Peyer's patch (tissue), 4 donors: ENCODE measurements at regions not wholly inside any gene's neighbourhood (a gene's known extent, or its start where the extent isn't known, plus 50 kb on each side); places are given as distances from the start of the nearest gene placed in this dataset.

Experiments used
- DNase-seq, 3 donors: peaks; one replicate each; pipeline ENCODE4 v3.0.0-alpha.2; 2017 to 2019
- H3K27ac ChIP-seq, 4 donors: fragments of 200-600 bp; sonication (generic); one replicate each; pipeline ENCODE4 v1.5.1; 2016 to 2019
- H3K27me3 ChIP-seq, 2 donors: fragments of 200-600 bp; sonication (generic); one replicate each; pipeline ENCODE4 v1.5.1; 2019
- H3K36me3 ChIP-seq, 3 donors: fragments of 200-600 bp; sonication (generic); one replicate each; pipeline ENCODE4 v1.5.1; 2016 to 2019
- H3K4me1 ChIP-seq, 4 donors: fragments of 200-600 bp; sonication (generic); one replicate each; pipeline ENCODE4 v1.5.1; 2016 to 2019
- H3K4me3 ChIP-seq, 4 donors: fragments of 200-600 bp; sonication (generic); 1 replicate in 3 of 4; 2 replicates in 1 of 4; pipeline ENCODE4 v1.5.1; 2016 to 2019; ENCODE audit warnings: mild to moderate bottlenecking in 1 of 4
- H3K9me3 ChIP-seq, 4 donors: fragments of 200-600 bp; sonication (generic); one replicate each; pipeline ENCODE4 v1.5.1; 2016 to 2019; ENCODE audit warnings: mild to moderate bottlenecking in 1 of 4
- CTCF ChIP-seq, 6 experiments: fragments of 450-650 bp in 4 of 6; fragments of 200-600 bp in 2 of 6; sonication (generic) in 1 of 6; IDR thresholded peaks; one replicate each; pipeline ENCODE4 v1.5.1; 2017 to 2019; ENCODE audit warnings: antibody characterized with exemption in 6 of 6, mild to moderate bottlenecking in 3 of 6, moderate library complexity in 1 of 6
- POLR2A ChIP-seq, 2 donors: fragments of 450-650 bp; IDR thresholded peaks; one replicate each; pipeline ENCODE4 v1.5.1; 2017; ENCODE audit warnings: antibody characterized with exemption in 2 of 2, mild to moderate bottlenecking in 2 of 2, moderate library complexity in 2 of 2

- DNase-seq: no peak
- no peak overlapping the region for H3K4me3 ChIP-seq
- no peaks in the 10 kb centered on the region for H3K9me3 ChIP-seq
- TF ChIP-seq CTCF (IDR thresholded peaks at IDR 0.05) (no peak), POLR2A (IDR thresholded peaks at IDR 0.05) (no peak)
- H3K36me3 ChIP-seq: no peaks in the 10 kb centered on the region
- H3K27me3 ChIP-seq: no peaks in the 10 kb centered on the region
- no peak overlapping the region for H3K27ac ChIP-seq
- no peaks in the 10 kb centered on the region for H3K4me1 ChIP-seq
Observed at GRCh38 chr10:57815949-57816348, 451.7 kb downstream of the IPMK start.

- Histone ChIP-seq H3K27me3 (no peaks in the 10 kb centered on the region), H3K4me1 (no peaks in the 10 kb centered on the region), H3K9me3 (no peaks in the 10 kb centered on the region), H3K27ac (no peak overlapping the region), H3K36me3 (no peaks in the 10 kb centered on the region), H3K4me3 (no peak overlapping the region)
- DNase-seq: no peak
- no peak for TF ChIP-seq POLR2A (IDR thresholded peaks at IDR 0.05)
- TF ChIP-seq CTCF (IDR thresholded peaks at IDR 0.05): no peak
Observed at GRCh38 chr10:57809961-57810360, 457.7 kb downstream of the IPMK start.

GRCh38 chr10:57807906-57808305 lies 459.8 kb downstream of the IPMK start:
- Histone ChIP-seq H3K27ac (no peak overlapping the region), H3K4me3 (no peak overlapping the region), H3K36me3 (no peaks in the 10 kb centered on the region), H3K9me3 (no peaks in the 10 kb centered on the region), H3K27me3 (no peaks in the 10 kb centered on the region), H3K4me1 (no peaks in the 10 kb centered on the region)
- TF ChIP-seq CTCF (IDR thresholded peaks at IDR 0.05) (no peak), POLR2A (IDR thresholded peaks at IDR 0.05) (no peak)
- no peak for DNase-seq

GRCh38 chr10:57806675-57807074 lies 461.0 kb downstream of the IPMK start:
- no peaks in the 10 kb centered on the region for H3K27me3 ChIP-seq
- H3K36me3 ChIP-seq: no peaks in the 10 kb centered on the region
- no peak overlapping the region for H3K27ac ChIP-seq
- no peaks in the 10 kb centered on the region for H3K9me3 ChIP-seq
- no peaks in the 10 kb centered on the region for H3K4me1 ChIP-seq
- TF ChIP-seq CTCF (IDR thresholded peaks at IDR 0.05) (no peak), POLR2A (IDR thresholded peaks at IDR 0.05) (no peak)
- H3K4me3 ChIP-seq: no peak overlapping the region
- no peak for DNase-seq

- H3K4me1 ChIP-seq: no peaks in the 10 kb centered on the region
- no peak overlapping the region for H3K4me3 ChIP-seq
- H3K27me3 ChIP-seq: no peaks in the 10 kb centered on the region
- H3K36me3 ChIP-seq: no peaks in the 10 kb centered on the region
- no peak for DNase-seq
- no peak for TF ChIP-seq CTCF (IDR thresholded peaks at IDR 0.05)
- no peak for TF ChIP-seq POLR2A (IDR thresholded peaks at IDR 0.05)
- H3K27ac ChIP-seq: no peak overlapping the region
- no peaks in the 10 kb centered on the region for H3K9me3 ChIP-seq
Observed at GRCh38 chr10:57799625-57800024, 468.1 kb downstream of the IPMK start.

- Histone ChIP-seq H3K27ac (no peak overlapping the region), H3K9me3 (no peaks in the 10 kb centered on the region), H3K27me3 (no peaks in the 10 kb centered on the region), H3K4me1 (no peaks in the 10 kb centered on the region), H3K36me3 (no peaks in the 10 kb centered on the region), H3K4me3 (no peak overlapping the region)
- TF ChIP-seq POLR2A (IDR thresholded peaks at IDR 0.05): no peak
- no peak for TF ChIP-seq CTCF (IDR thresholded peaks at IDR 0.05)
- no peak for DNase-seq
Observed at GRCh38 chr10:57798830-57799229, 468.9 kb downstream of the IPMK start.
